ENCODE measurements at regions not wholly inside any gene's neighbourhood (a gene's known extent, or its start where the extent isn't known, plus 50 kb on each side); places are given as distances from the start of the nearest gene placed in this dataset.

DNA sequence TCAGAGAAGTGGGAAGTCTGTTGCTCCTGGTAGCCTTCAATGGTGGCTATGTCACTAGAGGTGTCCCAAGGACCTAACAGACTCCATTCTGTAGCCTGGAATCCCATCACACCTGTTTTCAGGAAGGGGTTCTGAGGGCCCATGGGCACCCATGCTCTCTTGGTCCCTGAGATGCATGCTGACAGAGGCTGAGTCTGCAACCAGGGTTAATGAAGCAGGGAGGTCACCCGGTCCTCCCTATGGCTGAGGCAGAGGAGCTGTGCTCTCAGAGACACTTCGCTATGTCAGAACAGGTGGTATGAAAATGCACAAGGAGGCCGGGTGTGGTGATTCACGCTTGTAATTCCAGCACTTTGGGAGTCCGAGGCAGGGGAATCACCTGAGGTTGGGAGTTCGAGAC lies 452.1 kb downstream of the TCERG1L start:
- Histone ChIP-seq H3K4me3 (ENCODE audit: low read length) (no peak overlapping the region), H3K23ac (ENCODE audit: low read length) (no peak overlapping the region), H4K5ac (ENCODE audit: low read length) (no peak overlapping the region), H3K4me2 (ENCODE audit: low read length) (no peak overlapping the region), H3K27me3 (ENCODE audit: insufficient read depth, low read length, poor library complexity) (no peaks in the 10 kb centered on the region), H3K27ac (ENCODE audit: low read depth, low read length) (no peak overlapping the region), H3K4me1 (ENCODE audit: control insufficient read depth, low read depth, low read length) (no peaks in the 10 kb centered on the region), H3K79me2 (ENCODE audit: control insufficient read depth, insufficient read depth, low read length) (no peaks in the 10 kb centered on the region), H3K9ac (ENCODE audit: low read length) (no peak overlapping the region), H3K56ac (ENCODE audit: low read length) (no peak overlapping the region), H3K79me1 (ENCODE audit: low read length) (no peaks in the 10 kb centered on the region), H2BK5ac (ENCODE audit: low read length) (no peak overlapping the region), H2AK5ac (ENCODE audit: low read length) (no peak overlapping the region), H4K8ac (ENCODE audit: low read depth, low read length) (no peak overlapping the region), H3K36me3 (ENCODE audit: control insufficient read depth, insufficient read depth, low read length) (no peaks in the 10 kb centered on the region), H2BK15ac (replicated peaks; ENCODE audit: low read depth) (no peak overlapping the region), H3K4ac (ENCODE audit: low read depth, low read length) (no peak overlapping the region), H2BK120ac (ENCODE audit: low read depth, low read length) (no peak overlapping the region), H3K18ac (ENCODE audit: low read length) (no peak overlapping the region)
- no CpG with 5 or more reads among the region's 6 CpGs for WGBS (ENCODE audit: extremely low coverage, insufficient coverage, low lambda C conversion rate)
- no peak for DNase-seq

DNA sequence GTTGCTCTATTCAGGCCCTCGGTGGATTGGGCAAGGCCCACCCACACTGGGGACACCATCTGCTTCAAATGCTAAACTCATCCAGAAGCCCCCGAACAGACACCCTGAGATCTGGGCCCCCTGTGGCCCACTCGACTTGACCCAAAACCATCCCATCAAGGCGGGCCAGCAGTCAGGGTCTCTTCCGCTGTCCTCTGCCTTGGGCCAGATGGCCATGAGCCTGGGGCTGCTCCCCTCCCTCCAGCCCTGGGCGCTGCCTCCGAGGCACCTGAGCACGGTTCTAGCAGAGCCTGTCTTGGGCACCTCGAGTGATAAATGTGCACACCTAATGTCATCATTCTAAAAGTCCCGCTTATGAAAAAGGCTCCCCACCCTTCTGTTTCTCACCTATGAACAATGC lies 449.4 kb downstream of the TCERG1L start:
- no CpG with 5 or more reads among the region's 10 CpGs for WGBS (ENCODE audit: extremely low coverage, insufficient coverage, low lambda C conversion rate)
- H2BK120ac ChIP-seq (ENCODE audit: low read depth, low read length) = no peak overlapping the region
- no peaks in the 10 kb centered on the region for H3K36me3 ChIP-seq (ENCODE audit: control insufficient read depth, insufficient read depth, low read length)
- H3K27me3 ChIP-seq (ENCODE audit: insufficient read depth, low read length, poor library complexity) = no peaks in the 10 kb centered on the region
- no peak overlapping the region for H3K18ac ChIP-seq (ENCODE audit: low read length)
- H3K23ac ChIP-seq (ENCODE audit: low read length) = no peak overlapping the region
- no peak for DNase-seq
- no peaks in the 10 kb centered on the region for H3K4me1 ChIP-seq (ENCODE audit: control insufficient read depth, low read depth, low read length)
- no peak overlapping the region for H4K8ac ChIP-seq (ENCODE audit: low read depth, low read length)
- H3K27ac ChIP-seq (ENCODE audit: low read depth, low read length) = no peak overlapping the region
- no peak overlapping the region for H4K5ac ChIP-seq (ENCODE audit: low read length)
- no peak overlapping the region for H3K4me2 ChIP-seq (ENCODE audit: low read length)
- H3K4me3 ChIP-seq (ENCODE audit: low read length) = no peak overlapping the region
- no peak overlapping the region for H2BK15ac ChIP-seq (replicated peaks; ENCODE audit: low read depth)
- no peaks in the 10 kb centered on the region for H3K79me2 ChIP-seq (ENCODE audit: control insufficient read depth, insufficient read depth, low read length)
- no peak overlapping the region for H2BK5ac ChIP-seq (ENCODE audit: low read length)
- H3K4ac ChIP-seq (ENCODE audit: low read depth, low read length) = no peak overlapping the region
- no peak overlapping the region for H3K56ac ChIP-seq (ENCODE audit: low read length)
- no peak overlapping the region for H2AK5ac ChIP-seq (ENCODE audit: low read length)
- H3K9ac ChIP-seq (ENCODE audit: low read length) = no peak overlapping the region
- no peaks in the 10 kb centered on the region for H3K79me1 ChIP-seq (ENCODE audit: low read length)

DNA sequence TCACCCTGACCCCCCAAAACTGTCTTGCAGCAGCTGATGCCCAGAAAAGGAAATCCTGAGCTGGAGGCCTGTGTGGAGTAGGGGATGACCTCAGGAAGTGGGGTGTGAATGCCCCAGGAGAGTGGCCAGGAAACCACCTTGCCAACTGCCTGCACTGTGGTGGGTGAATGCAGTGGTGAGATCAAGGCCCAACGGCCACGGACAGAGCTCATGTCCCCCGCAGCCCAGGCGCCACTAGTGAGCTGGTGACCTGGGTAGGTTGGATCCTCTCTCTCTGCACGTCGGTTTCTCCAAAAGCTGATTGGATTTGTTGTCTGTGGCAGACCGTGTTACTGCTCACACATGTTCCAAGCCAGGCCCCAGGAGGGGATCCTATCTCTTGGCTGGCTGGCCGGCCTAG lies 448.9 kb downstream of the TCERG1L start:
- no peak overlapping the region for H3K56ac ChIP-seq (ENCODE audit: low read length)
- no peak overlapping the region for H3K27ac ChIP-seq (ENCODE audit: low read depth, low read length)
- no peak overlapping the region for H2AK5ac ChIP-seq (ENCODE audit: low read length)
- no peak overlapping the region for H3K4ac ChIP-seq (ENCODE audit: low read depth, low read length)
- H3K4me1 ChIP-seq (ENCODE audit: control insufficient read depth, low read depth, low read length) = no peaks in the 10 kb centered on the region
- no peak overlapping the region for H4K5ac ChIP-seq (ENCODE audit: low read length)
- H2BK15ac ChIP-seq (replicated peaks; ENCODE audit: low read depth) = no peak overlapping the region
- no peak overlapping the region for H3K4me3 ChIP-seq (ENCODE audit: low read length)
- no peak overlapping the region for H4K8ac ChIP-seq (ENCODE audit: low read depth, low read length)
- H3K79me1 ChIP-seq (ENCODE audit: low read length) = no peaks in the 10 kb centered on the region
- H3K23ac ChIP-seq (ENCODE audit: low read length) = no peak overlapping the region
- H2BK5ac ChIP-seq (ENCODE audit: low read length) = no peak overlapping the region
- no peaks in the 10 kb centered on the region for H3K27me3 ChIP-seq (ENCODE audit: insufficient read depth, low read length, poor library complexity)
- no peak overlapping the region for H3K9ac ChIP-seq (ENCODE audit: low read length)
- H3K18ac ChIP-seq (ENCODE audit: low read length) = no peak overlapping the region
- H3K79me2 ChIP-seq (ENCODE audit: control insufficient read depth, insufficient read depth, low read length) = no peaks in the 10 kb centered on the region
- no CpG with 5 or more reads among the region's 8 CpGs for WGBS (ENCODE audit: extremely low coverage, insufficient coverage, low lambda C conversion rate)
- H2BK120ac ChIP-seq (ENCODE audit: low read depth, low read length) = no peak overlapping the region
- no peak overlapping the region for H3K4me2 ChIP-seq (ENCODE audit: low read length)
- no peak for DNase-seq
- H3K36me3 ChIP-seq (ENCODE audit: control insufficient read depth, insufficient read depth, low read length) = no peaks in the 10 kb centered on the region

DNA sequence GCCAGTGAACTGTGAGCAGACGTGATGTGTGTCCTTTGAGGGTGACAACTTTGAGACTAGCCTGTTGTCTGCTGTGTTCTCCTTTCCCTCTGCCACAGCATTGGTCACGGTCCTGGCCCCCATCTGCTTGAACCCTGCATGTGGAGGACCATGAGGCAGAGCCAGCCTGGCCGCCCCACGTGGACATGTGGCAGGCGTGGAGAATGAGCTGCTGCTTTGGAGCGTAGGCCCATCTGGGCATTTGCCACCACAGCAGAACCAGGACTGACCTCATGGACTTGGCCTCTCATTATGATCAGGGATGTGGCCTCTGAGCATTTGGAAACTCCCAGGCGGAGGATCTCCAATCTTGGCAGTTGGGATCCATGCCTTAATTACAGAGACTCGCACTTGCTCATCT lies 448.5 kb downstream of the TCERG1L start:
- H3K27me3 ChIP-seq (ENCODE audit: insufficient read depth, low read length, poor library complexity) = no peaks in the 10 kb centered on the region
- H4K5ac ChIP-seq (ENCODE audit: low read length) = no peak overlapping the region
- H3K4me1 ChIP-seq (ENCODE audit: control insufficient read depth, low read depth, low read length) = no peaks in the 10 kb centered on the region
- no peak overlapping the region for H3K56ac ChIP-seq (ENCODE audit: low read length)
- H2BK120ac ChIP-seq (ENCODE audit: low read depth, low read length) = no peak overlapping the region
- WGBS (ENCODE audit: extremely low coverage, insufficient coverage, low lambda C conversion rate) = no CpG with 5 or more reads among the region's 8 CpGs
- no peak overlapping the region for H3K4me2 ChIP-seq (ENCODE audit: low read length)
- no peak overlapping the region for H4K8ac ChIP-seq (ENCODE audit: low read depth, low read length)
- H2BK15ac ChIP-seq (replicated peaks; ENCODE audit: low read depth) = no peak overlapping the region
- H3K23ac ChIP-seq (ENCODE audit: low read length) = no peak overlapping the region
- no peaks in the 10 kb centered on the region for H3K79me2 ChIP-seq (ENCODE audit: control insufficient read depth, insufficient read depth, low read length)
- H2AK5ac ChIP-seq (ENCODE audit: low read length) = no peak overlapping the region
- DNase-seq = no peak
- H2BK5ac ChIP-seq (ENCODE audit: low read length) = no peak overlapping the region
- no peak overlapping the region for H3K9ac ChIP-seq (ENCODE audit: low read length)
- H3K79me1 ChIP-seq (ENCODE audit: low read length) = no peaks in the 10 kb centered on the region
- H3K36me3 ChIP-seq (ENCODE audit: control insufficient read depth, insufficient read depth, low read length) = no peaks in the 10 kb centered on the region
- H3K4me3 ChIP-seq (ENCODE audit: low read length) = no peak overlapping the region
- no peak overlapping the region for H3K4ac ChIP-seq (ENCODE audit: low read depth, low read length)
- H3K27ac ChIP-seq (ENCODE audit: low read depth, low read length) = no peak overlapping the region
- H3K18ac ChIP-seq (ENCODE audit: low read length) = no peak overlapping the region

DNA sequence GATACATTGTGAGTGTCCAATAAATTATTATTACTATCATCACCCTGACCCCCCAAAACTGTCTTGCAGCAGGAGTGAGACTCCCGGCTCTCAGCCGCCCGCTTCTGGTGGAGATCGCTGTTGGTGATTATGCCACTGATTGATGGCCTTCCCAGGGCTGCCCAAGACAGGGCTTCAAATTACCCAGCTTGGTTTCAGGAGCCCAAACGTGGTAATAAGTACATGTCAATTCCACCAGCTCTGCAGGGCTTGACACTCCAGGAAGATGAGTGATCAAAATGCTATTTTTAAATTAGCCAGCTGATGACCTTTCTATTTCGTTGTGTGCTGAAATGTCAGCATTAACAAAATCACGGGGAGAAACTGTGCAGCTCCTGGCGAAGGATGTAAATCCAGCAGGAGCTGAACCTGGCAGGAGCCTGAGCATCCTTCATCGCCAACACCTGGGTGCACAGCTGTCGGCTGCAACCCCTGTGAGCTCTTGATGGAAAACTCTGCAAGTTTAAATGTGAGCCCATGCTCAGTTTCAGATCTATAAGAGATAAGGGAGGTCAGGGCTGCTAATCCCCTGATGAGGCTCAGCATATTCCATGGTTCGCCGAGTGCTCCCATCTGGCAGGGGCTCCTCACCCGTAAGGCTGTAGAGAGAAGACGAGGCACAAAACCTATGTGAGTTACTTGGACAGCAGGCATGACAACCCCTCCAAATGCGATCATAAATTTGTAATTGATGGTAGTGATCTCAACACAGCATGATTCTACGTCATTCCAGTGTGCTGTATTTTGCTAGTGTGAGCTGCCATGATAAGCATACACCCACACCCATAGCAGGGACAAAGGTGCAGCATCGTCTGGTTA lies 446.3 kb downstream of the TCERG1L start:
- Histone ChIP-seq H3K27me3 (ENCODE audit: insufficient read depth, low read length, poor library complexity) (no peaks in the 10 kb centered on the region), H2BK15ac (replicated peaks; ENCODE audit: low read depth) (no peak overlapping the region), H3K79me2 (ENCODE audit: control insufficient read depth, insufficient read depth, low read length) (no peaks in the 10 kb centered on the region), H3K23ac (ENCODE audit: low read length) (no peak overlapping the region), H2BK120ac (ENCODE audit: low read depth, low read length) (no peak overlapping the region), H3K36me3 (ENCODE audit: control insufficient read depth, insufficient read depth, low read length) (no peaks in the 10 kb centered on the region), H3K4me2 (ENCODE audit: low read length) (no peak overlapping the region), H4K8ac (ENCODE audit: low read depth, low read length) (no peak overlapping the region), H3K4ac (ENCODE audit: low read depth, low read length) (no peak overlapping the region), H4K5ac (ENCODE audit: low read length) (no peak overlapping the region), H3K18ac (ENCODE audit: low read length) (no peak overlapping the region), H2BK5ac (ENCODE audit: low read length) (no peak overlapping the region), H3K79me1 (ENCODE audit: low read length) (no peaks in the 10 kb centered on the region), H3K4me3 (ENCODE audit: low read length) (no peak overlapping the region), H3K4me1 (ENCODE audit: control insufficient read depth, low read depth, low read length) (no peaks in the 10 kb centered on the region), H3K9ac (ENCODE audit: low read length) (no peak overlapping the region), H2AK5ac (ENCODE audit: low read length) (no peak overlapping the region), H3K56ac (ENCODE audit: low read length) (no peak overlapping the region), H3K27ac (ENCODE audit: low read depth, low read length) (no peak overlapping the region)
- WGBS (ENCODE audit: extremely low coverage, insufficient coverage, low lambda C conversion rate) = no CpG with 5 or more reads among the region's 17 CpGs
- no peak for DNase-seq

DNA sequence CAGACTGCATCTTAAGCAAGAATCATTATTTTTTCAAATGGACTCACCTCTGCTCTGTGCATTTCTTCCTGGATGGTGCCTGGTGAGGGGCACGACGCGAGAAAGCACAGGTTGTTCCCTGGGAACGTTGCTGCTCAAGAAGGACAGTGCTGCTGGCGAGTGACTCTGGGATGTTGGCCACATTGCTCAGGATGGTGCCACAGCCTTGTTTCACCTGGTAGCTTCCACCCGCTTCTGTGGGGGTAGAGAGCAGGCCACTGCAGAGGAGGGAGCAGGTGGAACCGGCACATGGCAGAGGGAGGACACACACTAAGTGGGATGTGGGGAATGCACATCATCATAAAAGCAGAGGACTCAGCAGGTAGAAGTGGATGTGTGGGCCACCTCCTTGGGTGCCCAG lies 444.7 kb downstream of the TCERG1L start:
- no CpG with 5 or more reads among the region's 7 CpGs for WGBS (ENCODE audit: extremely low coverage, insufficient coverage, low lambda C conversion rate)
- no peak overlapping the region for H3K23ac ChIP-seq (ENCODE audit: low read length)
- H3K56ac ChIP-seq (ENCODE audit: low read length) = no peak overlapping the region
- no peak overlapping the region for H2BK120ac ChIP-seq (ENCODE audit: low read depth, low read length)
- H3K27ac ChIP-seq (ENCODE audit: low read depth, low read length) = no peak overlapping the region
- H3K27me3 ChIP-seq (ENCODE audit: insufficient read depth, low read length, poor library complexity) = no peaks in the 10 kb centered on the region
- no peak overlapping the region for H3K4me2 ChIP-seq (ENCODE audit: low read length)
- H2BK15ac ChIP-seq (replicated peaks; ENCODE audit: low read depth) = no peak overlapping the region
- H3K18ac ChIP-seq (ENCODE audit: low read length) = no peak overlapping the region
- H3K4me3 ChIP-seq (ENCODE audit: low read length) = no peak overlapping the region
- H4K5ac ChIP-seq (ENCODE audit: low read length) = no peak overlapping the region
- H3K4ac ChIP-seq (ENCODE audit: low read depth, low read length) = no peak overlapping the region
- DNase-seq = no peak
- no peaks in the 10 kb centered on the region for H3K36me3 ChIP-seq (ENCODE audit: control insufficient read depth, insufficient read depth, low read length)
- H3K79me1 ChIP-seq (ENCODE audit: low read length) = no peaks in the 10 kb centered on the region
- H3K9ac ChIP-seq (ENCODE audit: low read length) = no peak overlapping the region
- no peaks in the 10 kb centered on the region for H3K4me1 ChIP-seq (ENCODE audit: control insufficient read depth, low read depth, low read length)
- H2BK5ac ChIP-seq (ENCODE audit: low read length) = no peak overlapping the region
- no peaks in the 10 kb centered on the region for H3K79me2 ChIP-seq (ENCODE audit: control insufficient read depth, insufficient read depth, low read length)
- H2AK5ac ChIP-seq (ENCODE audit: low read length) = no peak overlapping the region
- no peak overlapping the region for H4K8ac ChIP-seq (ENCODE audit: low read depth, low read length)

Data from mesendoderm (in vitro differentiated cells).